ENCODE measurements at regions not wholly inside any gene's neighbourhood (a gene's known extent, or its start where the extent isn't known, plus 50 kb on each side); places are given as distances from the start of the nearest gene placed in this dataset.

GRCh38 chr11:50155508-50155907 is 122.8 kb downstream of the OR4C45 start:
- TF ChIP-seq CTCF (IDR thresholded peaks at IDR 0.05) (no peak), POLR2A (IDR thresholded peaks at IDR 0.05) (no peak)

GRCh38 chr11:50164050-50164449 is 131.4 kb downstream of the OR4C45 start:
- H3K36me3 ChIP-seq (ENCODE audit: low read depth, missing control alignments) = no peaks in the 10 kb centered on the region
- no peaks in the 10 kb centered on the region for H3K27me3 ChIP-seq
- no peak for DNase-seq
- H3K27ac ChIP-seq = no peak overlapping the region
- H3K4me3 ChIP-seq = no peak overlapping the region
- H3K9me3 ChIP-seq = no peaks in the 10 kb centered on the region
- WGBS, 2 donors = 80 to 87% methylated on average over 1 to 9 of the region's 13 CpGs
- no peaks in the 10 kb centered on the region for H3K4me1 ChIP-seq
- TF ChIP-seq CTCF (IDR thresholded peaks at IDR 0.05) (no peak), POLR2A (IDR thresholded peaks at IDR 0.05) (no peak)
- intact Hi-C loops (cut with DNase I; ENCODE audit: low total_unique reads) = no loop called here

More at GRCh38 chr11:50155508-50155907, 122.8 kb downstream of the OR4C45 start:
- H3K27me3 ChIP-seq = no peaks in the 10 kb centered on the region
- intact Hi-C loops (cut with DNase I; ENCODE audit: low total_unique reads) = no loop called here
- H3K4me3 ChIP-seq = no peak overlapping the region
- no peaks in the 10 kb centered on the region for H3K4me1 ChIP-seq
- H3K9me3 ChIP-seq = no peaks in the 10 kb centered on the region
- no peak overlapping the region for H3K27ac ChIP-seq
- no peaks in the 10 kb centered on the region for H3K36me3 ChIP-seq (ENCODE audit: low read depth, missing control alignments)
- DNase-seq = no peak

GRCh38 chr11:50169634-50170033 is 137.0 kb downstream of the OR4C45 start:
- H3K27me3 ChIP-seq = no peaks in the 10 kb centered on the region
- WGBS, 2 donors = 71 to 73% methylated on average over 13 of the region's 13 CpGs
- peak overlapping the region in 1 of 2 donors; percentile 2 for H3K4me3 ChIP-seq
- H3K4me1 ChIP-seq = no peaks in the 10 kb centered on the region
- TF ChIP-seq CTCF (IDR thresholded peaks at IDR 0.05) (no peak), POLR2A (IDR thresholded peaks at IDR 0.05) (no peak)
- no peak for DNase-seq
- no peaks in the 10 kb centered on the region for H3K9me3 ChIP-seq
- intact Hi-C loops (cut with DNase I; ENCODE audit: low total_unique reads) = no loop called here
- H3K36me3 ChIP-seq (ENCODE audit: low read depth, missing control alignments) = no peaks in the 10 kb centered on the region
- no peak overlapping the region for H3K27ac ChIP-seq

- Histone ChIP-seq H3K27ac (no peak overlapping the region), H3K27me3 (no peaks in the 10 kb centered on the region), H3K36me3 (ENCODE audit: low read depth, missing control alignments) (no peaks in the 10 kb centered on the region), H3K4me1 (no peaks in the 10 kb centered on the region), H3K9me3 (no peaks in the 10 kb centered on the region), H3K4me3 (peak overlapping the region in 1 of 2 donors; percentile 2)
- TF ChIP-seq CTCF (IDR thresholded peaks at IDR 0.05) (no peak), POLR2A (IDR thresholded peaks at IDR 0.05) (no peak)
- DNase-seq = no peak
- intact Hi-C loops (cut with DNase I; ENCODE audit: low total_unique reads) = no loop called here
- 72% methylated on average over 12 to 17 of the region's 17 CpGs for WGBS, 2 donors
Measured at GRCh38 chr11:50170115-50170514, 137.4 kb downstream of the OR4C45 start.

GRCh38 chr11:50174189-50174588 is 141.5 kb downstream of the OR4C45 start:
- intact Hi-C loops (cut with DNase I; ENCODE audit: low total_unique reads) = no loop called here
- no peaks in the 10 kb centered on the region for H3K36me3 ChIP-seq (ENCODE audit: low read depth, missing control alignments)
- no peaks in the 10 kb centered on the region for H3K4me1 ChIP-seq
- DNase-seq = no peak
- TF ChIP-seq CTCF (IDR thresholded peaks at IDR 0.05) = no peak
- TF ChIP-seq POLR2A (IDR thresholded peaks at IDR 0.05) = no peak
- H3K9me3 ChIP-seq = no peaks in the 10 kb centered on the region
- H3K27me3 ChIP-seq = no peaks in the 10 kb centered on the region
- no peak overlapping the region for H3K27ac ChIP-seq
- H3K4me3 ChIP-seq = no peak overlapping the region
